PC-3 (cell line): ENCODE measurements at regions not wholly inside any gene's neighbourhood (a gene's known extent, or its start where the extent isn't known, plus 50 kb on each side); places are given as distances from the start of the nearest gene placed in this dataset.

Experiments used
- EZH2phosphoT487 ChIP-seq: fragments of 300-600 bp; sonication (generic); IDR thresholded peaks from 2 replicates; pipeline ENCODE4 v1.6.1; 2018; ENCODE audit warnings: mild to moderate bottlenecking, antibody characterized with exemption, low read length, borderline replicate concordance
- TF ChIP-seq, protein P1 (sequence below): fragments of 300-600 bp; sonication (generic); conservative IDR thresholded peaks from 2 replicates; pipeline ENCODE4 v1.5.1; 2017; ENCODE audit warnings: antibody characterized with exemption, low read depth, mild to moderate bottlenecking, low read length

GRCh38 chr4:165756836-165757235 is 116.2 kb upstream of the TLL1 start:
- TF ChIP-seq, protein P1, sequence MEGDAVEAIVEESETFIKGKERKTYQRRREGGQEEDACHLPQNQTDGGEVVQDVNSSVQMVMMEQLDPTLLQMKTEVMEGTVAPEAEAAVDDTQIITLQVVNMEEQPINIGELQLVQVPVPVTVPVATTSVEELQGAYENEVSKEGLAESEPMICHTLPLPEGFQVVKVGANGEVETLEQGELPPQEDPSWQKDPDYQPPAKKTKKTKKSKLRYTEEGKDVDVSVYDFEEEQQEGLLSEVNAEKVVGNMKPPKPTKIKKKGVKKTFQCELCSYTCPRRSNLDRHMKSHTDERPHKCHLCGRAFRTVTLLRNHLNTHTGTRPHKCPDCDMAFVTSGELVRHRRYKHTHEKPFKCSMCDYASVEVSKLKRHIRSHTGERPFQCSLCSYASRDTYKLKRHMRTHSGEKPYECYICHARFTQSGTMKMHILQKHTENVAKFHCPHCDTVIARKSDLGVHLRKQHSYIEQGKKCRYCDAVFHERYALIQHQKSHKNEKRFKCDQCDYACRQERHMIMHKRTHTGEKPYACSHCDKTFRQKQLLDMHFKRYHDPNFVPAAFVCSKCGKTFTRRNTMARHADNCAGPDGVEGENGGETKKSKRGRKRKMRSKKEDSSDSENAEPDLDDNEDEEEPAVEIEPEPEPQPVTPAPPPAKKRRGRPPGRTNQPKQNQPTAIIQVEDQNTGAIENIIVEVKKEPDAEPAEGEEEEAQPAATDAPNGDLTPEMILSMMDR = no peak
- TF ChIP-seq EZH2phosphoT487 = no peak
